Embryonic facial prominence (tissue), 1 donor: ENCODE measurements at regions not wholly inside any gene's neighbourhood (a gene's known extent, or its start where the extent isn't known, plus 50 kb on each side); places are given as distances from the start of the nearest gene placed in this dataset.
"Not testable (repeated sequence)": the region's sequence is repeated elsewhere in the genome, so short reads cannot be mapped to it uniquely, and the experiment has no call there.

Experiments
- DNase-seq: peaks from one replicate; pipeline ENCODE4 v3.0.0-alpha.2; 2016; ENCODE audit errors: extremely low spot score

GRCh38 chr11:88061111-88061510, 114.1 kb downstream of the RAB38 start:
- no peak for DNase-seq

- no peak for DNase-seq
These were observed 115.9 kb downstream of the RAB38 start for GRCh38 chr11:88059326-88059725.

- no peak for DNase-seq
These were observed 123.8 kb downstream of the RAB38 start for GRCh38 chr11:88051396-88051795.

- no peak for DNase-seq
These were observed 125.0 kb downstream of the RAB38 start for GRCh38 chr11:88050247-88050646.

- DNase-seq: not testable (repeated sequence)
These were observed 130.0 kb downstream of the RAB38 start for GRCh38 chr11:88045288-88045687.

- DNase-seq: not testable (repeated sequence)
These were observed 130.6 kb downstream of the RAB38 start for GRCh38 chr11:88044658-88045057.

- DNase-seq: no peak
These were observed 132.1 kb downstream of the RAB38 start for GRCh38 chr11:88043149-88043548.

GRCh38 chr11:88042647-88043046, 132.6 kb downstream of the RAB38 start:
- no peak for DNase-seq

- no peak for DNase-seq
These were observed 133.0 kb downstream of the RAB38 start for GRCh38 chr11:88042238-88042637.

- DNase-seq: no peak
These were observed 133.6 kb downstream of the RAB38 start for GRCh38 chr11:88041679-88042078.

GRCh38 chr11:88040148-88040496, 135.1 kb downstream of the RAB38 start:
- no peak for DNase-seq

GRCh38 chr11:88039476-88040147, 135.6 kb downstream of the RAB38 start:
- DNase-seq: no peak

- DNase-seq: no peak
These were observed 137.2 kb downstream of the RAB38 start for GRCh38 chr11:88038063-88038462.

- no peak for DNase-seq
These were observed 138.5 kb downstream of the RAB38 start for GRCh38 chr11:88036701-88037100.

- no peak for DNase-seq
These were observed 140.0 kb downstream of the RAB38 start for GRCh38 chr11:88035271-88035670.

- DNase-seq: no peak
These were observed 157.6 kb downstream of the RAB38 start for GRCh38 chr11:88017666-88018065.

GRCh38 chr11:88016392-88017170, 158.7 kb downstream of the RAB38 start:
- DNase-seq: no peak

- no peak for DNase-seq
These were observed 160.1 kb downstream of the RAB38 start for GRCh38 chr11:88015170-88015569.

- DNase-seq: no peak
These were observed 161.7 kb downstream of the RAB38 start for GRCh38 chr11:88013508-88014065.

GRCh38 chr11:88012456-88012855, 162.8 kb downstream of the RAB38 start:
- DNase-seq: no peak

GRCh38 chr11:87976009-87976408, 199.2 kb downstream of the RAB38 start:
- no peak for DNase-seq

GRCh38 chr11:87974797-87975196, 200.4 kb downstream of the RAB38 start:
- DNase-seq: no peak

GRCh38 chr11:87972133-87972532, 203.1 kb downstream of the RAB38 start:
- DNase-seq: no peak
